GM23338 (cell line): ENCODE measurements at regions not wholly inside any gene's neighbourhood (a gene's known extent, or its start where the extent isn't known, plus 50 kb on each side); places are given as distances from the start of the nearest gene placed in this dataset.

Experiments used
- ATAC-seq: fragments of 200-7000 bp; cut with Tn5 transposase; 3 replicates; pipeline ENCODE4 v1.9.1; 2020
- DNase-seq: peaks from one replicate; pipeline ENCODE4 v3.0.0-alpha.2; 2015; ENCODE audit warnings: low spot score
- H2AFZ ChIP-seq: fragments of 200-600 bp; sonication (generic); 2 replicates; pipeline ENCODE4 v1.8.0; 2016; ENCODE audit warnings: antibody characterized with exemption, mild to moderate bottlenecking, moderate library complexity
- H3F3A ChIP-seq: fragments of 200-600 bp; sonication (generic); replicated peaks from 2 replicates; pipeline ENCODE4 v1.8.0; 2017; ENCODE audit warnings: antibody characterized with exemption, mixed run types, low read depth
- H3K27ac ChIP-seq: fragments of 200-600 bp; sonication (generic); 2 replicates; pipeline ENCODE4 v1.6.1; 2016; ENCODE audit warnings: low read depth
- H3K27me3 ChIP-seq: fragments of 200-600 bp; sonication (generic); 2 replicates; pipeline ENCODE4 v1.8.0; 2016; ENCODE audit warnings: mild to moderate bottlenecking, mixed run types, moderate library complexity; ENCODE audit not compliant: insufficient read depth
- H3K36me3 ChIP-seq: fragments of 200-600 bp; sonication (generic); 2 replicates; pipeline ENCODE4 v1.8.0; 2016; ENCODE audit warnings: mild to moderate bottlenecking; ENCODE audit not compliant: insufficient read depth
- H3K4me1 ChIP-seq: fragments of 200-600 bp; sonication (generic); 2 replicates; pipeline ENCODE4 v1.8.0; 2016; ENCODE audit warnings: mild to moderate bottlenecking, moderate library complexity; ENCODE audit not compliant: insufficient read depth
- H3K4me2 ChIP-seq: fragments of 200-600 bp; sonication (generic); 2 replicates; pipeline ENCODE4 v1.7.1; 2017; ENCODE audit warnings: mixed run types
- H3K4me3 ChIP-seq: fragments of 200-600 bp; sonication (generic); 2 replicates; pipeline ENCODE4 v1.6.1; 2016; ENCODE audit warnings: mixed run types
- H3K79me2 ChIP-seq: fragments of 200-600 bp; sonication (generic); replicated peaks from 2 replicates; pipeline ENCODE4 v1.8.0; 2017; ENCODE audit warnings: mild to moderate bottlenecking; ENCODE audit not compliant: insufficient read depth
- H3K9me2 ChIP-seq: fragments of 200-600 bp; sonication (generic); 2 replicates; pipeline ENCODE4 v1.8.0; 2017; ENCODE audit not compliant: insufficient read depth
- H4K20me1 ChIP-seq: fragments of 200-600 bp; sonication (generic); replicated peaks from 2 replicates; pipeline ENCODE4 v1.8.0; 2017; ENCODE audit warnings: mild to moderate bottlenecking; ENCODE audit not compliant: insufficient read depth
- H3K27ac Mint-ChIP-seq: 2 replicates; pipeline ENCODE4 v1.8.0; 2020; ENCODE audit warnings: inconsistent platforms, mild to moderate bottlenecking, moderate library complexity, mixed read lengths
- H3K27me3 Mint-ChIP-seq: 3 replicates; pipeline ENCODE4 v1.8.0; 2022; ENCODE audit warnings: low read depth, mild to moderate bottlenecking, moderate library complexity, mixed read lengths, inconsistent platforms; ENCODE audit not compliant: insufficient read depth, poor library complexity
- H3K36me3 Mint-ChIP-seq: 3 replicates; pipeline ENCODE4 v1.8.0; 2021; ENCODE audit warnings: low read depth, mild to moderate bottlenecking, inconsistent platforms, moderate library complexity, mixed read lengths
- H3K4me1 Mint-ChIP-seq: 3 replicates; pipeline ENCODE4 v1.8.0; 2020; ENCODE audit warnings: mild to moderate bottlenecking, inconsistent platforms, mixed read lengths
- H3K4me3 Mint-ChIP-seq: 3 replicates; pipeline ENCODE4 v1.8.0; 2021; ENCODE audit warnings: moderate library complexity, mild to moderate bottlenecking, inconsistent platforms, mixed read lengths
- H3K9me3 Mint-ChIP-seq: 3 replicates; pipeline ENCODE4 v1.8.0; 2020; ENCODE audit warnings: moderate library complexity, mild to moderate bottlenecking, inconsistent platforms, mixed read lengths
- NANOG ChIP-seq: IDR thresholded peaks from 2 replicates; pipeline ENCODE4 v1.6.1; 2016; ENCODE audit warnings: antibody characterized with exemption, borderline replicate concordance
- STAT1 ChIP-seq: IDR thresholded peaks from one replicate; pipeline ENCODE4 v1.6.1; 2016; ENCODE audit warnings: antibody characterized with exemption; ENCODE audit not compliant: unreplicated experiment
- ZNF114 ChIP-seq: fragments of 250-450 bp; sonication (Bioruptor Pico); IDR thresholded peaks from 2 replicates; pipeline ENCODE4 v1.5.0; 2020; ENCODE audit warnings: mild to moderate bottlenecking, moderate library complexity
- TF ChIP-seq, protein P1 (sequence below): IDR thresholded peaks from one replicate; pipeline ENCODE4 v1.6.1; 2018; ENCODE audit warnings: antibody characterized with exemption; ENCODE audit not compliant: unreplicated experiment
- TF ChIP-seq, protein P2 (sequence below): fragments of 250-450 bp; sonication (Bioruptor Pico); IDR thresholded peaks from 2 replicates; pipeline ENCODE4 v1.5.0; 2020; ENCODE audit warnings: mild to moderate bottlenecking, moderate library complexity
- TF ChIP-seq, protein P3 (sequence below): IDR thresholded peaks from 2 replicates; pipeline ENCODE4 v1.6.1; 2016; ENCODE audit warnings: antibody characterized with exemption

DNA sequence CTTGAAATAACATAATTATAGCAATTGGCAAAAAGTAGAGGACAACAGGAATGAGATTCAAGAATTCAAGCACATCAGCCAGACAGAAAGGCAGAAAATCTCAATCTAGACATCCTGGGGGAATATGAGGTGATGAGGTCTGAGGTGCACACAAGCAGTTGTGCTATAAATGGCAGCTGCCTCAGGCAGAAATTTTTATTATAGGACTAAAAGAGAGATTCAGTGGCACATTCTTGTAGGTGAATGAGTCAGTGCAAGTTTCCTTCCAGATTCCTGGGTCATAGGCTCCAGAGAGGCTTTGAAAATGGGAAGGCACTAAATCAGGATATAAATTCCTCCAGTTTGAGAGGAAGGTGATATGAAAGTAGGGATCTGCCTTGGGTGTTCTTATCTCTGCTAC, 127.2 kb upstream of the THSD7B start:
- no peak overlapping the region for H3K4me2 ChIP-seq
- no peaks in the 10 kb centered on the region; the same call in 1 of the 2 replicates for H3K9me2 ChIP-seq
- H4K20me1 ChIP-seq: no peaks in the 10 kb centered on the region
- no peak overlapping the region for H2AFZ ChIP-seq
- no peaks in the 10 kb centered on the region for H3K36me3 Mint-ChIP-seq
- no peaks in the 10 kb centered on the region for H3K27me3 ChIP-seq
- no peaks in the 10 kb centered on the region for H3K36me3 ChIP-seq
- no peak overlapping the region for H3K4me3 Mint-ChIP-seq
- TF ChIP-seq ZNF114 (CRISPR knock-in tag) (no peak), STAT1 (no peak)
- TF ChIP-seq, protein P1, sequence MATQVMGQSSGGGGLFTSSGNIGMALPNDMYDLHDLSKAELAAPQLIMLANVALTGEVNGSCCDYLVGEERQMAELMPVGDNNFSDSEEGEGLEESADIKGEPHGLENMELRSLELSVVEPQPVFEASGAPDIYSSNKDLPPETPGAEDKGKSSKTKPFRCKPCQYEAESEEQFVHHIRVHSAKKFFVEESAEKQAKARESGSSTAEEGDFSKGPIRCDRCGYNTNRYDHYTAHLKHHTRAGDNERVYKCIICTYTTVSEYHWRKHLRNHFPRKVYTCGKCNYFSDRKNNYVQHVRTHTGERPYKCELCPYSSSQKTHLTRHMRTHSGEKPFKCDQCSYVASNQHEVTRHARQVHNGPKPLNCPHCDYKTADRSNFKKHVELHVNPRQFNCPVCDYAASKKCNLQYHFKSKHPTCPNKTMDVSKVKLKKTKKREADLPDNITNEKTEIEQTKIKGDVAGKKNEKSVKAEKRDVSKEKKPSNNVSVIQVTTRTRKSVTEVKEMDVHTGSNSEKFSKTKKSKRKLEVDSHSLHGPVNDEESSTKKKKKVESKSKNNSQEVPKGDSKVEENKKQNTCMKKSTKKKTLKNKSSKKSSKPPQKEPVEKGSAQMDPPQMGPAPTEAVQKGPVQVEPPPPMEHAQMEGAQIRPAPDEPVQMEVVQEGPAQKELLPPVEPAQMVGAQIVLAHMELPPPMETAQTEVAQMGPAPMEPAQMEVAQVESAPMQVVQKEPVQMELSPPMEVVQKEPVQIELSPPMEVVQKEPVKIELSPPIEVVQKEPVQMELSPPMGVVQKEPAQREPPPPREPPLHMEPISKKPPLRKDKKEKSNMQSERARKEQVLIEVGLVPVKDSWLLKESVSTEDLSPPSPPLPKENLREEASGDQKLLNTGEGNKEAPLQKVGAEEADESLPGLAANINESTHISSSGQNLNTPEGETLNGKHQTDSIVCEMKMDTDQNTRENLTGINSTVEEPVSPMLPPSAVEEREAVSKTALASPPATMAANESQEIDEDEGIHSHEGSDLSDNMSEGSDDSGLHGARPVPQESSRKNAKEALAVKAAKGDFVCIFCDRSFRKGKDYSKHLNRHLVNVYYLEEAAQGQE: no peak
- H3K4me1 Mint-ChIP-seq: no peaks in the 10 kb centered on the region
- H3K27ac Mint-ChIP-seq: no peak overlapping the region
- peaks cover 3% of the 10 kb centered on the region for H3K27me3 Mint-ChIP-seq
- no peaks in the 10 kb centered on the region; the same call in 2 of the 3 replicates for H3K9me3 Mint-ChIP-seq
- no peak overlapping the region for H3K4me3 ChIP-seq
- H3F3A ChIP-seq: no peaks in the 10 kb centered on the region
- no peak for ATAC-seq
- H3K79me2 ChIP-seq: no peaks in the 10 kb centered on the region
- H3K4me1 ChIP-seq: no peaks in the 10 kb centered on the region
- no peak overlapping the region for H3K27ac ChIP-seq
- no peak for DNase-seq

DNA sequence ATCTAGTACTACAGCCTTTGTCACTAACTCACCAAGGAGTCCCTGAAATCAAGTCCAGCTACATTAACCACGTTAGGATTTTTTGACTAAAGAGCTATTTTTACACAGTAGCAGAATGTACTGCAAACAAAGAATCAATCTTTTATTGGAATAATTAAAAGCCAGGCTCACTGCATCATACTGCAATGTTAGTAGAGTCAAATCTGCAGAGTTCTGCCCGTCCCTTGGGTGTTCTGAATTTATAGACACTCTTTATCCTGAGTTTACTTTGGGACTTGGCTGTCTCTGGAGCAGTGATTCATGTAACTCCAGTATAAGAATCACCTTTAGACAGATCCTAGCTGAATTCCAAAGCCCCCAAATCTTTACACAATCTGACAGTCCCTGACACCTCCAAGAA, 127.9 kb upstream of the THSD7B start:
- H3K36me3 ChIP-seq: no peaks in the 10 kb centered on the region
- no peak overlapping the region for H3K27ac Mint-ChIP-seq
- DNase-seq (no peak), ATAC-seq (no peak)
- H3K4me2 ChIP-seq: no peak overlapping the region
- H3K79me2 ChIP-seq: no peaks in the 10 kb centered on the region
- no peaks in the 10 kb centered on the region for H3K27me3 ChIP-seq
- H3F3A ChIP-seq: no peaks in the 10 kb centered on the region
- H4K20me1 ChIP-seq: no peaks in the 10 kb centered on the region
- no peak overlapping the region for H3K4me3 ChIP-seq
- H3K4me3 Mint-ChIP-seq: no peak overlapping the region
- no peaks in the 10 kb centered on the region; the same call in 1 of the 2 replicates for H3K9me2 ChIP-seq
- H3K27me3 Mint-ChIP-seq: peaks cover 3% of the 10 kb centered on the region
- no peaks in the 10 kb centered on the region for H3K4me1 ChIP-seq
- H3K36me3 Mint-ChIP-seq: no peaks in the 10 kb centered on the region
- no peaks in the 10 kb centered on the region for H3K4me1 Mint-ChIP-seq
- H2AFZ ChIP-seq: no peak overlapping the region
- no peak overlapping the region for H3K27ac ChIP-seq
- no peaks in the 10 kb centered on the region; the same call in 2 of the 3 replicates for H3K9me3 Mint-ChIP-seq
- TF ChIP-seq, protein P1: no peak
- TF ChIP-seq STAT1 (no peak), NANOG (no peak)
- TF ChIP-seq, protein P2, sequence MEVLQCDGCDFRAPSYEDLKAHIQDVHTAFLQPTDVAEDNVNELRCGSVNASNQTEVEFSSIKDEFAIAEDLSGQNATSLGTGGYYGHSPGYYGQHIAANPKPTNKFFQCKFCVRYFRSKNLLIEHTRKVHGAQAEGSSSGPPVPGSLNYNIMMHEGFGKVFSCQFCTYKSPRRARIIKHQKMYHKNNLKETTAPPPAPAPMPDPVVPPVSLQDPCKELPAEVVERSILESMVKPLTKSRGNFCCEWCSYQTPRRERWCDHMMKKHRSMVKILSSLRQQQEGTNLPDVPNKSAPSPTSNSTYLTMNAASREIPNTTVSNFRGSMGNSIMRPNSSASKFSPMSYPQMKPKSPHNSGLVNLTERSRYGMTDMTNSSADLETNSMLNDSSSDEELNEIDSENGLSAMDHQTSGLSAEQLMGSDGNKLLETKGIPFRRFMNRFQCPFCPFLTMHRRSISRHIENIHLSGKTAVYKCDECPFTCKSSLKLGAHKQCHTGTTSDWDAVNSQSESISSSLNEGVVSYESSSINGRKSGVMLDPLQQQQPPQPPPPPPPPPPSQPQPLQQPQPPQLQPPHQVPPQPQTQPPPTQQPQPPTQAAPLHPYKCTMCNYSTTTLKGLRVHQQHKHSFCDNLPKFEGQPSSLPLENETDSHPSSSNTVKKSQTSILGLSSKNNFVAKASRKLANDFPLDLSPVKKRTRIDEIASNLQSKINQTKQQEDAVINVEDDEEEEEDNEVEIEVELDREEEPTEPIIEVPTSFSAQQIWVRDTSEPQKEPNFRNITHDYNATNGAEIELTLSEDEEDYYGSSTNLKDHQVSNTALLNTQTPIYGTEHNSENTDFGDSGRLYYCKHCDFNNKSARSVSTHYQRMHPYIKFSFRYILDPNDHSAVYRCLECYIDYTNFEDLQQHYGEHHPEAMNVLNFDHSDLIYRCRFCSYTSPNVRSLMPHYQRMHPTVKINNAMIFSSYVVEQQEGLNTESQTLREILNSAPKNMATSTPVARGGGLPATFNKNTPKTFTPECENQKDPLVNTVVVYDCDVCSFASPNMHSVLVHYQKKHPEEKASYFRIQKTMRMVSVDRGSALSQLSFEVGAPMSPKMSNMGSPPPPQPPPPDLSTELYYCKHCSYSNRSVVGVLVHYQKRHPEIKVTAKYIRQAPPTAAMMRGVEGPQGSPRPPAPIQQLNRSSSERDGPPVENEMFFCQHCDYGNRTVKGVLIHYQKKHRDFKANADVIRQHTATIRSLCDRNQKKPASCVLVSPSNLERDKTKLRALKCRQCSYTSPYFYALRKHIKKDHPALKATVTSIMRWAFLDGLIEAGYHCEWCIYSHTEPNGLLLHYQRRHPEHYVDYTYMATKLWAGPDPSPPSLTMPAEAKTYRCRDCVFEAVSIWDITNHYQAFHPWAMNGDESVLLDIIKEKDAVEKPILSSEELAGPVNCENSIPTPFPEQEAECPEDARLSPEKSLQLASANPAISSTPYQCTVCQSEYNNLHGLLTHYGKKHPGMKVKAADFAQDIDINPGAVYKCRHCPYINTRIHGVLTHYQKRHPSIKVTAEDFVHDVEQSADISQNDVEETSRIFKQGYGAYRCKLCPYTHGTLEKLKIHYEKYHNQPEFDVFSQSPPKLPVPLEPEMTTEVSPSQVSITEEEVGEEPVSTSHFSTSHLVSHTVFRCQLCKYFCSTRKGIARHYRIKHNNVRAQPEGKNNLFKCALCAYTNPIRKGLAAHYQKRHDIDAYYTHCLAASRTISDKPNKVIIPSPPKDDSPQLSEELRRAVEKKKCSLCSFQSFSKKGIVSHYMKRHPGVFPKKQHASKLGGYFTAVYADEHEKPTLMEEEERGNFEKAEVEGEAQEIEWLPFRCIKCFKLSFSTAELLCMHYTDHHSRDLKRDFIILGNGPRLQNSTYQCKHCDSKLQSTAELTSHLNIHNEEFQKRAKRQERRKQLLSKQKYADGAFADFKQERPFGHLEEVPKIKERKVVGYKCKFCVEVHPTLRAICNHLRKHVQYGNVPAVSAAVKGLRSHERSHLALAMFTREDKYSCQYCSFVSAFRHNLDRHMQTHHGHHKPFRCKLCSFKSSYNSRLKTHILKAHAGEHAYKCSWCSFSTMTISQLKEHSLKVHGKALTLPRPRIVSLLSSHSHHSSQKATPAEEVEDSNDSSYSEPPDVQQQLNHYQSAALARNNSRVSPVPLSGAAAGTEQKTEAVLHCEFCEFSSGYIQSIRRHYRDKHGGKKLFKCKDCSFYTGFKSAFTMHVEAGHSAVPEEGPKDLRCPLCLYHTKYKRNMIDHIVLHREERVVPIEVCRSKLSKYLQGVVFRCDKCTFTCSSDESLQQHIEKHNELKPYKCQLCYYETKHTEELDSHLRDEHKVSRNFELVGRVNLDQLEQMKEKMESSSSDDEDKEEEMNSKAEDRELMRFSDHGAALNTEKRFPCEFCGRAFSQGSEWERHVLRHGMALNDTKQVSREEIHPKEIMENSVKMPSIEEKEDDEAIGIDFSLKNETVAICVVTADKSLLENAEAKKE: no peak
- TF ChIP-seq, protein P3, sequence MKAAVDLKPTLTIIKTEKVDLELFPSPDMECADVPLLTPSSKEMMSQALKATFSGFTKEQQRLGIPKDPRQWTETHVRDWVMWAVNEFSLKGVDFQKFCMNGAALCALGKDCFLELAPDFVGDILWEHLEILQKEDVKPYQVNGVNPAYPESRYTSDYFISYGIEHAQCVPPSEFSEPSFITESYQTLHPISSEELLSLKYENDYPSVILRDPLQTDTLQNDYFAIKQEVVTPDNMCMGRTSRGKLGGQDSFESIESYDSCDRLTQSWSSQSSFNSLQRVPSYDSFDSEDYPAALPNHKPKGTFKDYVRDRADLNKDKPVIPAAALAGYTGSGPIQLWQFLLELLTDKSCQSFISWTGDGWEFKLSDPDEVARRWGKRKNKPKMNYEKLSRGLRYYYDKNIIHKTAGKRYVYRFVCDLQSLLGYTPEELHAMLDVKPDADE: no peak
